Uterus (tissue), 2 donors: ENCODE measurements at regions not wholly inside any gene's neighbourhood (a gene's known extent, or its start where the extent isn't known, plus 50 kb on each side); places are given as distances from the start of the nearest gene placed in this dataset.
"Not testable (repeated sequence)": the region's sequence is repeated elsewhere in the genome, so short reads cannot be mapped to it uniquely, and the experiment has no call there.

Source experiments
- CTCF ChIP-seq, 4 experiments: fragments of 200-600 bp in 2 of 4; fragments of 450-650 bp in 2 of 4; sonication (generic) in 2 of 4; IDR thresholded peaks; one replicate each; pipeline ENCODE4 v1.5.1; 2016 to 2019; ENCODE audit warnings: antibody characterized with exemption in 4 of 4, mild to moderate bottlenecking in 2 of 4, moderate library complexity in 1 of 4
- POLR2A ChIP-seq, 2 donors: fragments of 450-650 bp; IDR thresholded peaks; one replicate each; pipeline ENCODE4 v1.6.1; 2016; ENCODE audit warnings: antibody characterized with exemption in 2 of 2, mild to moderate bottlenecking in 1 of 2, moderate library complexity in 1 of 2

- TF ChIP-seq POLR2A, CTCF (IDR thresholded peaks at IDR 0.05): not testable (repeated sequence)
Observed at GRCh38 chr7:52159421-52159820, 842.8 kb upstream of the COBL start.
